ENCODE measurements at regions not wholly inside any gene's neighbourhood (a gene's known extent, or its start where the extent isn't known, plus 50 kb on each side); places are given as distances from the start of the nearest gene placed in this dataset.
"Not testable (repeated sequence)": the region's sequence is repeated elsewhere in the genome, so short reads cannot be mapped to it uniquely, and the experiment has no call there.

DNA sequence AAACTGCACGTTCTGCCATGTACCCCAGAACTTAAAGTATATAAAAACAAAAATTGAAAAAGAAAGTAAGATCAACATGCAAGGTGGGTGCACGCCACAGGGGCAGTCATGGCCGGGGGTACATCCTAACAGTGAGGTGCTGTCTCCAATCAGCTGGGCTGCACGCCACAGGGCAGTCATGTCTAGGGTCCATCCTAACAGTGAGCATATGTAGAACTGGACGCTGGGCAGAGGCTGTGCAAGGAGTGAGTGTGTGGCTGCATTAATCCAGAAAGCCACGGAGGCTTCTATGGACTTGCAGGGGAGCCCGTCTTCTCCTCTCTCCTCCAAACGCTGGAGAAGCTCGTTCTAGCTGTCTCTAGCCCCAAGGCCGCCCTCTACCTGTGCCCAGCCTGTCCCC, 1105.0 kb downstream of the BRD1 start:
- DNase-seq (ENCODE audit: low read depth) = no peak

DNA sequence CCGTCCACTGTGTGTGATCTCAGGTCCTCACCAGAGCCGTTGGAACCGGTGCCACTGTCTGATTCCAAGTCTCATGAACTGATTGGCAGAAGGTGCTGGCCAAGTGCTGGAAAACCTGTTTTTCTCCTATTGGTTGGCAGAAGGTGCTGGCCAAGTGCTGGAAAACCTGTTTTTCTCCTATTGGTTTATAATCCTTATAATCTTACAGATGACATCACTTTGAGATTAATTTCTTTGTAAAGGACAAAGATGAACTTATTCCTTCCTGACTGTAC, 1106.3 kb downstream of the BRD1 start:
- DNase-seq (ENCODE audit: low read depth) = no peak

- no peak for DNase-seq (ENCODE audit: low read depth)
Measured at GRCh38 chr22:48720662-48721394, 1106.8 kb downstream of the BRD1 start.

GRCh38 chr22:48719978-48720661, 1107.6 kb downstream of the BRD1 start:
- no peak for DNase-seq (ENCODE audit: low read depth)

DNA sequence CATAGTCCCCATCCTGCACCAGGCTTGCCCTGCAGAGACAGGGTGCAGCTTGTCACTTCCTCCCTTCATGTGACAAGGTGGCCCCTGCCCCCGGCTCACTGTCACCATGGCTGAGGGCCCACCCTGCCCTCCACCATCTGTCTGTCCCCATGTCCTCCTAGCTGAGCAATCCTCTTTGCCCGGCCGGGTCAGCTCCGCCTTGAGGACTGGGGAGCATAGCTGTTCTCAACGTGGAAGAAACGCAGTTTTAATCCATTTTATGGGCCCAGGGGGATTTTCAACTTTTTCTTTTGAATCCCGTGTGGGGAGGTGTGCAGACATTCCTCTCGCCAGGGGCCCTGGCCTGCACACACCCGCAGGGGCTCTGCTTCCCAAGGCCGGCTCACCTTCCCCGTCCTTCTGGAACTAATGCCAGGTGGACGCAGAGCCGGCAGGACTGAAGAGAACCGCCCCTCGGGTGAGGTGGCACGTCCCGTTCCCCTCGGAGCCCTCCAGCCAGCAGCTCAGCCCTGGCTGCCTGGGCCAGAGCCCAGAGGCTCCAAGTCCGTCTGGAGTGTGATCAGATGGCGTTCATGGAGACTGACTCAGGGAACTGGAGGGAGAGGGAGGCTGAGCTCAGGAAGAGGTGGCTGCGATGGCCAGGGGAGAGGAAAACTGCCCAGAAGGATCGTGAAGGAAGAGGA, 1108.7 kb downstream of the BRD1 start:
- no peak for DNase-seq (ENCODE audit: low read depth)

GRCh38 chr22:48717883-48718817, 1109.5 kb downstream of the BRD1 start:
- DNase-seq (ENCODE audit: low read depth) = no peak

GRCh38 chr22:48717076-48717810, 1110.4 kb downstream of the BRD1 start:
- no peak for DNase-seq (ENCODE audit: low read depth)

- DNase-seq (ENCODE audit: low read depth) = not testable (repeated sequence)
Measured at GRCh38 chr22:48716154-48716553, 1111.5 kb downstream of the BRD1 start.

GRCh38 chr22:48715511-48715910, 1112.2 kb downstream of the BRD1 start:
- DNase-seq (ENCODE audit: low read depth) = no peak

DNA sequence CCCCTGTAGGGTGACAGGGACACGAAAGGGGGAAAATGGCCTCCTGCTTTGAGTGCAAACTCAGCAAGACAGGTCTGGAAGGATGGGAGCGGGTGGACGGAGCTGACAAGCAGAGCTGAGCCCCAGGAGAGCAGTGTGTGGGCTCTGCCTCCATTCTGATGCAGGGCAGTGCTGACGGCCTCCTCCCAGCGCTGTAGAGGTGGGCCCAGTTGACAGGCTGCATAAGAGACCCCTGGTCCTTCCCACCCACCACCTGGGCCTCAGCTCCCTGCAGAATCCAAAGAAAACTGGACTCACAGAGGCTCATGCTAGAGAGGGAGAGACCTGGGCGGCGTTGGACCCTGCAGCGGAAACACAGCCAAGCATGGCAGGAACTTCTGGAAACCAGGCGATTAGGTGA, 1113.4 kb downstream of the BRD1 start:
- no peak for DNase-seq (ENCODE audit: low read depth)

DNA sequence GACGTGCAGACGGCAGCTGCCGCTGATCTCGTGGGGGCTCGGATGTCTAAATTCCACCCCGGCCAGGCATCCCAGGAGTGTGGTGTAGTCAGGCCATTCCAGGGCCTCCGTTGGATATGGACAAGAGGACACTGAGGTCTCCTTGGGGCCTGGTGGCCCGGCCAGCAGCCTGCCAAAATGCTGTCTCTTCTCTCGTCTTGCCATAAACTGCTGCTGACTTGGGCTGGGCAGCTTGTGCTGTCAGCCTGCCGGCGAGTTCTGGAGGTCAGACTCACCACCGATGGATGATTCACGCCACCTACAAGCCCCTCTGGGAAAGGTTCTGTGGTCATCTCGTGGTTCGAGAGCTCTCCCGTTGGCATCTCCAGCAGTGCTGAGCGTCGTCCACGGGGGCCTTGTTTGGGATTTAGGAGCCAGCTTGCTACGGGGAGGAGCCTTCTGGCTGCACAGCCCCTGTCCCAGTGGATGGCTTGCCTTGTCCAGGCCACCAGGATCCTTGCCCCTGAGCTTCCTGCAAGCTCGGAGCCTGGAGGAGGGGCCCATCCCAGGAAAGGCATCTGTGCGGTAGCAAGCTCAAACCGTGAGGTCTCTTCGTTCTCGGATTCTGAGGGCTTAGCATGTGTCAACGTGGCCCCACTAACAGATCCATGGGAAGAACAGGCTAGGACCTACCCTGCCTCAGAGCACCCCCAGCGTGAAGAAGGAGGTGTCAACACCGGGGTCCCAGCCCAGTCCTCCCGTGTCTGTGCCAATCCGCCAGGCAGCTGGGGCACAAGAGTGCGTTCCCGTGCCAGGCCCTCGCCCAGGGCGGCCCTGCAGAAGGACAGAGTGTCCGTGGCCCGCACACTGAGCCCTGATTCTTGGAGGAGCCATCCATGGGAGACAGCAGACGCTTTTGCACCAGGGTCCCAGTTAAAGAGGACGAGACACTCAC, 1114.1 kb downstream of the BRD1 start:
- no peak for DNase-seq (ENCODE audit: low read depth)

DNA sequence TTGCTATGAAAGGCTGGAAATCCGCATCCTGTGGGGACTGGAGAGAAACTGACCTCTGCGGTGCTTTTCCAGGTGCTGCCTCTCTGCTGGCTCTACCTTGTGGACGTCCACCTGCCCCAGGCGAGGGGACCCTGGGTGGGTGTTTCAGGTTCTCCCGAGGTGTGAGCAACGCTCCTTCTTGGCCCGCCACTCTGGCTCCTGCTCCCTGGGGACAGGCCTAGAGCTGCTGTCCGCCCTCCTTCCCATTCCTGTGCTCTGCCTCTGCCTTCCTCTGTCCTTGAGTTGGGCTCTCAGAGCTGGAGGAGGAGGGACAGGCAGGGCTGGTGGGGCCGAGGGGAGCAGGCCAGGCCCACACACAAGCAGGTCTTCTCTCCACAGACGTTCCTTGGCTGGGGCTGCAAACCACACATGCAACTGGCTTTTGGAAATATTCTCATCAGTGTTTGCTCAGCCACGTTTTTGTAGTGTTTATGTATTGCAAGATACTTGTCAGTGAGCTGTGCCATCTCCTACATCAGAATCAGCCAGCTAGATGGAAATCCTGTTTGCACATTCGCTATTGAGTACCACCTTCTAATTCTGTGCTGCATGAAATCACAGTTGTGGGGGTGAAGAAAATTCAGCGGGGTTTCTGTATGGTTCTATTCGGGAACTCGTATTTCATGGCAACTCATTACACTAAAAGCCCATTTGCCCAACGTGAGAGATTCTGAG, 1115.0 kb downstream of the BRD1 start:
- no peak for DNase-seq (ENCODE audit: low read depth)

- no peak for DNase-seq (ENCODE audit: low read depth)
Measured at GRCh38 chr22:48711669-48712068, 1116.0 kb downstream of the BRD1 start.

DNA sequence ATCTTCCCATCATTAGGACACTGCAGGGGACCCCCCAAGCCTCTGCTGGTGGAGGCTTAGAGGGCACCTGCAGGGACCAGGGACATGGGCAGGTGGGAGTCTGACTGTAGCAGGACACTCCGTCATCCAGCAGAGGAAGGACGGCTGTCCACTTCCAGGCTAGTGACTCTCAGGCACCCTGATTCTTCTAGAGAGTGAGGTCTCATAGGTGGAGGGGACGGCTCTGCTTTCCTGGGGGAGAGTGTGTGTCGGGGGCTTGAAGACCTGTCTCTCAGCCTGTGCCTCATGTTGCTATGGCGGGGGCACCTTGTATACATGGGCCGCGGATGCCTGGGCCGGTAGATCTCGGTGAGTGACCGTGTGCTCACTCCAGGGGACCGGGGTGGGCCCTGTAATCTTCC, 1116.6 kb downstream of the BRD1 start:
- DNase-seq (ENCODE audit: low read depth) = no peak

DNA sequence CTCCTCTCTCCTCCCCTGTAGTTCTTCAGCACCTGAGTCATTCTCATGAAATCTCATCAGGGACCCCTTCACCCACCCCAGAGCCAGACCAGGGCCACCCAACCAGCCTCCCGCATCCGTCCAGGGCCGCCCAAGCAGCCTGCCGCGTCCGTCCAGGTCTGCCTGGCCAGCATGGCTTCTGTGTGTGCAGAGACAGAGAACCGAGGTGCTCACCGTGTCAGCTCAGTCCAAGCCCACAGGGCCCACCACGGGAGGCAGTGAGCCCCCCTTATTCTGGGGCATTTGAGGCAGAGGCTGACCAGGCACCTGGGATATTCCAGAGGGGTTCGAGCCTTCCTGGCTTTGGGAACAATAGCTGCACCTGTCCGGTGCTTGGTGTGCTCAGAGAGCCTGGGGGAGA, 1117.3 kb downstream of the BRD1 start:
- DNase-seq (ENCODE audit: low read depth) = no peak

GRCh38 chr22:48709976-48710375, 1117.7 kb downstream of the BRD1 start:
- no peak for DNase-seq (ENCODE audit: low read depth)

DNA sequence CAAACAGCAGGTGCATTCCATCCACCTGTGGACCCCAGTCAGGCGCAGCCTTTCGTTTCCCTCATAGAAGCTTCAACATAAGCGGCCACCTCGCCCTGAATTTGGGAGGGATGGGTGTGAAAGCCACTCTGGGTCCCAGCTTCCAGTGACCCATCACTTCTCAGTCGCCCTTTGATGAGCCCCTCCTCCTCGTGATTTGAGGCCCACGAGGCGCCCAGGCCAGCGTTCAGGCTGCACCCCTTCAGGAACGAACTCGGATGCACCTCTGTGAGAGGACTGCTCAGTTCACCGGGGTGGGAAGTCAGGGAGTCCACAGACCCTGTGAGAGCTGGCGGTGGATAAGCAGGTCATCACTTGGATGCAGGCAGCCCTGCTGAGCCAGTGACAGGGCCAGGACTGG, 1118.2 kb downstream of the BRD1 start:
- DNase-seq (ENCODE audit: low read depth) = no peak

GRCh38 chr22:48708558-48709245, 1119.0 kb downstream of the BRD1 start:
- no peak for DNase-seq (ENCODE audit: low read depth)

Measured in non-pigmented ciliary epithelial cell (primary cell).